ENCODE measurements at regions not wholly inside any gene's neighbourhood (a gene's known extent, or its start where the extent isn't known, plus 50 kb on each side); places are given as distances from the start of the nearest gene placed in this dataset.
A peak's percentile ranks its signal among the peaks of the same experiment; 100 is the strongest.

GRCh38 chr10:52615756-52616394 lies 156.7 kb downstream of the MBL2 start:
- intact Hi-C loops (cut with DNase I), result no loop called here
- DNase-seq, result no peak
- Histone ChIP-seq H3K27me3 (no peaks in the 10 kb centered on the region), H3K9me3 (no peaks in the 10 kb centered on the region), H3K36me3 (no peaks in the 10 kb centered on the region), H3K4me3 (no peak overlapping the region), H3K4me1 (no peaks in the 10 kb centered on the region), H3K27ac (no peak overlapping the region)
- TF ChIP-seq, protein P1, sequence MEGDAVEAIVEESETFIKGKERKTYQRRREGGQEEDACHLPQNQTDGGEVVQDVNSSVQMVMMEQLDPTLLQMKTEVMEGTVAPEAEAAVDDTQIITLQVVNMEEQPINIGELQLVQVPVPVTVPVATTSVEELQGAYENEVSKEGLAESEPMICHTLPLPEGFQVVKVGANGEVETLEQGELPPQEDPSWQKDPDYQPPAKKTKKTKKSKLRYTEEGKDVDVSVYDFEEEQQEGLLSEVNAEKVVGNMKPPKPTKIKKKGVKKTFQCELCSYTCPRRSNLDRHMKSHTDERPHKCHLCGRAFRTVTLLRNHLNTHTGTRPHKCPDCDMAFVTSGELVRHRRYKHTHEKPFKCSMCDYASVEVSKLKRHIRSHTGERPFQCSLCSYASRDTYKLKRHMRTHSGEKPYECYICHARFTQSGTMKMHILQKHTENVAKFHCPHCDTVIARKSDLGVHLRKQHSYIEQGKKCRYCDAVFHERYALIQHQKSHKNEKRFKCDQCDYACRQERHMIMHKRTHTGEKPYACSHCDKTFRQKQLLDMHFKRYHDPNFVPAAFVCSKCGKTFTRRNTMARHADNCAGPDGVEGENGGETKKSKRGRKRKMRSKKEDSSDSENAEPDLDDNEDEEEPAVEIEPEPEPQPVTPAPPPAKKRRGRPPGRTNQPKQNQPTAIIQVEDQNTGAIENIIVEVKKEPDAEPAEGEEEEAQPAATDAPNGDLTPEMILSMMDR (IDR thresholded peaks at IDR 0.05), result no peak
- no peak for ATAC-seq

- Histone ChIP-seq H3K27ac (no peak overlapping the region), H3K36me3 (no peaks in the 10 kb centered on the region), H3K9me3 (no peaks in the 10 kb centered on the region), H3K4me1 (no peaks in the 10 kb centered on the region), H3K27me3 (no peaks in the 10 kb centered on the region), H3K4me3 (no peak overlapping the region)
- TF ChIP-seq, protein P1 (IDR thresholded peaks at IDR 0.05), result no peak
- ATAC-seq (no peak), DNase-seq (no peak)
- intact Hi-C loops (cut with DNase I), result no loop called here
Measured at GRCh38 chr10:52616395-52616764, 156.2 kb downstream of the MBL2 start.

- TF ChIP-seq, protein P1 (IDR thresholded peaks at IDR 0.05), result no peak
- Histone ChIP-seq H3K4me1 (no peaks in the 10 kb centered on the region), H3K27me3 (no peaks in the 10 kb centered on the region), H3K36me3 (no peaks in the 10 kb centered on the region), H3K4me3 (no peak overlapping the region), H3K27ac (no peak overlapping the region), H3K9me3 (no peaks in the 10 kb centered on the region)
- intact Hi-C loops (cut with DNase I), result no loop called here
- ATAC-seq, result no peak
- DNase-seq, result no peak
Measured at GRCh38 chr10:52617346-52617745, 155.2 kb downstream of the MBL2 start.

- Histone ChIP-seq H3K27ac (no peak overlapping the region), H3K36me3 (no peaks in the 10 kb centered on the region), H3K4me3 (no peak overlapping the region), H3K9me3 (no peaks in the 10 kb centered on the region), H3K4me1 (no peaks in the 10 kb centered on the region), H3K27me3 (no peaks in the 10 kb centered on the region)
- DNase-seq, result no peak
- intact Hi-C loops (cut with DNase I), result no loop called here
- TF ChIP-seq, protein P1 (IDR thresholded peaks at IDR 0.05), result no peak
- no peak for ATAC-seq
Measured at GRCh38 chr10:52619052-52619451, 153.5 kb downstream of the MBL2 start.

DNA sequence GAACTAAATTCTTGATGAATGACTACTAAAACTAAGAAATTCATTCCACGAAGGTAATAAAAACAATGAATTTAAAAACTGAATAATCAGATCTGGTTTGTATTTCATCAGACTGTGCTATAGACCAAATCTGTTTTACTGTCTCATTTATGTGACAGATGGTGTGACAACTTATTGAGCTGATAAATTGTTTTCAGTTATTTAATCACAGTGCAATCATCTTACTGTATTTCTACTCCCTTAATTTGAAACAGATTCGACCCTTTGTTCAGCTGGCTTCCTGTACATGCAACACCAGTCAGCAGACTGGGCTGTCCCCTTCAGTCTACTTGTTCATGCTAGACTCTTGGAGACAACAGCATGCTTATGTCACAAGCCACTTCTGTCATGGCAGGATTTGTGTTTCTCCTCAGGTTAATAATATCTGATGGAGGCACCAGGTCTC lies 150.9 kb downstream of the MBL2 start:
- no peaks in the 10 kb centered on the region for H3K27me3 ChIP-seq
- DNase-seq (no peak), ATAC-seq (no peak)
- TF ChIP-seq, protein P1 (IDR thresholded peaks at IDR 0.05), result no peak
- no peaks in the 10 kb centered on the region for H3K9me3 ChIP-seq
- intact Hi-C loops (cut with DNase I), result no loop called here
- no peak overlapping the region for H3K27ac ChIP-seq
- no peak overlapping the region for H3K4me3 ChIP-seq
- no peaks in the 10 kb centered on the region for H3K36me3 ChIP-seq
- no peaks in the 10 kb centered on the region for H3K4me1 ChIP-seq

- intact Hi-C loops (cut with DNase I), result no loop called here
- ATAC-seq (peak; percentile 53), DNase-seq (no peak)
- Histone ChIP-seq H3K27ac (no peak overlapping the region), H3K4me1 (no peaks in the 10 kb centered on the region), H3K9me3 (no peaks in the 10 kb centered on the region), H3K36me3 (no peaks in the 10 kb centered on the region), H3K4me3 (no peak overlapping the region), H3K27me3 (no peaks in the 10 kb centered on the region)
- TF ChIP-seq, protein P1 (IDR thresholded peaks at IDR 0.05), result no peak
Measured at GRCh38 chr10:52623761-52624160, 148.8 kb downstream of the MBL2 start.

All from upper lobe of right lung (tissue), 1 donor.